ENCODE measurements at regions not wholly inside any gene's neighbourhood (a gene's known extent, or its start where the extent isn't known, plus 50 kb on each side); places are given as distances from the start of the nearest gene placed in this dataset.

- DNase-seq, result no peak
- peaks cover 75% of the 10 kb centered on the region for H3K27me3 ChIP-seq (ENCODE audit: low read depth)
- H3K4me3 ChIP-seq, result no peak overlapping the region
- ATAC-seq, result no peak
- no peaks in the 10 kb centered on the region for H3K4me1 ChIP-seq
- no peak overlapping the region for H3K27ac ChIP-seq
- no peaks in the 10 kb centered on the region for H3K36me3 ChIP-seq
- H3K9me3 ChIP-seq, result no peaks in the 10 kb centered on the region
- TF ChIP-seq, protein P1, sequence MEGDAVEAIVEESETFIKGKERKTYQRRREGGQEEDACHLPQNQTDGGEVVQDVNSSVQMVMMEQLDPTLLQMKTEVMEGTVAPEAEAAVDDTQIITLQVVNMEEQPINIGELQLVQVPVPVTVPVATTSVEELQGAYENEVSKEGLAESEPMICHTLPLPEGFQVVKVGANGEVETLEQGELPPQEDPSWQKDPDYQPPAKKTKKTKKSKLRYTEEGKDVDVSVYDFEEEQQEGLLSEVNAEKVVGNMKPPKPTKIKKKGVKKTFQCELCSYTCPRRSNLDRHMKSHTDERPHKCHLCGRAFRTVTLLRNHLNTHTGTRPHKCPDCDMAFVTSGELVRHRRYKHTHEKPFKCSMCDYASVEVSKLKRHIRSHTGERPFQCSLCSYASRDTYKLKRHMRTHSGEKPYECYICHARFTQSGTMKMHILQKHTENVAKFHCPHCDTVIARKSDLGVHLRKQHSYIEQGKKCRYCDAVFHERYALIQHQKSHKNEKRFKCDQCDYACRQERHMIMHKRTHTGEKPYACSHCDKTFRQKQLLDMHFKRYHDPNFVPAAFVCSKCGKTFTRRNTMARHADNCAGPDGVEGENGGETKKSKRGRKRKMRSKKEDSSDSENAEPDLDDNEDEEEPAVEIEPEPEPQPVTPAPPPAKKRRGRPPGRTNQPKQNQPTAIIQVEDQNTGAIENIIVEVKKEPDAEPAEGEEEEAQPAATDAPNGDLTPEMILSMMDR (IDR thresholded peaks at IDR 0.05), result no peak
- intact Hi-C loops (cut with DNase I), result no loop called here
Measured at GRCh38 chr17:79138826-79139225, 64.2 kb downstream of the ENGASE start.

- no peak for ATAC-seq
Measured at GRCh38 chr17:79137789-79138165, 63.2 kb downstream of the ENGASE start.

GRCh38 chr17:79137015-79137788 lies 62.6 kb downstream of the ENGASE start:
- ATAC-seq (no peak), DNase-seq (no peak)
- intact Hi-C loops (cut with DNase I), result no loop called here
- TF ChIP-seq, protein P1 (IDR thresholded peaks at IDR 0.05), result no peak
- Histone ChIP-seq H3K36me3 (no peaks in the 10 kb centered on the region), H3K4me1 (no peaks in the 10 kb centered on the region), H3K27me3 (ENCODE audit: low read depth) (peaks cover 74% of the 10 kb centered on the region), H3K27ac (no peak overlapping the region), H3K4me3 (no peak overlapping the region), H3K9me3 (no peaks in the 10 kb centered on the region)

More at GRCh38 chr17:79137789-79138165, 63.2 kb downstream of the ENGASE start:
- DNase-seq, result no peak
- no peaks in the 10 kb centered on the region for H3K36me3 ChIP-seq
- intact Hi-C loops (cut with DNase I), result no loop called here
- no peak overlapping the region for H3K27ac ChIP-seq
- peaks cover 75% of the 10 kb centered on the region for H3K27me3 ChIP-seq (ENCODE audit: low read depth)
- H3K4me3 ChIP-seq, result no peak overlapping the region
- H3K9me3 ChIP-seq, result no peaks in the 10 kb centered on the region
- TF ChIP-seq, protein P1 (IDR thresholded peaks at IDR 0.05), result no peak
- H3K4me1 ChIP-seq, result no peaks in the 10 kb centered on the region

GRCh38 chr17:79136596-79136995 lies 62.0 kb downstream of the ENGASE start:
- DNase-seq, result no peak
- intact Hi-C loops (cut with DNase I), result no loop called here
- no peak for ATAC-seq
- TF ChIP-seq, protein P1 (IDR thresholded peaks at IDR 0.05), result no peak
- H3K36me3 ChIP-seq, result no peaks in the 10 kb centered on the region
- no peaks in the 10 kb centered on the region for H3K4me1 ChIP-seq
- no peaks in the 10 kb centered on the region for H3K9me3 ChIP-seq
- no peak overlapping the region for H3K27ac ChIP-seq
- H3K4me3 ChIP-seq, result no peak overlapping the region
- H3K27me3 ChIP-seq (ENCODE audit: low read depth), result peaks cover 69% of the 10 kb centered on the region

Data from lower lobe of right lung (tissue), 2 donors.